GM18868 (cell line): ENCODE measurements at regions not wholly inside any gene's neighbourhood (a gene's known extent, or its start where the extent isn't known, plus 50 kb on each side); places are given as distances from the start of the nearest gene placed in this dataset.
"Not testable (repeated sequence)": the region's sequence is repeated elsewhere in the genome, so short reads cannot be mapped to it uniquely, and the experiment has no call there.

Source experiments
- ATAC-seq: cut with Tn5 transposase; IDR thresholded peaks from one replicate; pipeline ENCODE4 v1.9.1; 2021; ENCODE audit warnings: mild to moderate bottlenecking, moderate library complexity; ENCODE audit not compliant: unreplicated experiment

DNA sequence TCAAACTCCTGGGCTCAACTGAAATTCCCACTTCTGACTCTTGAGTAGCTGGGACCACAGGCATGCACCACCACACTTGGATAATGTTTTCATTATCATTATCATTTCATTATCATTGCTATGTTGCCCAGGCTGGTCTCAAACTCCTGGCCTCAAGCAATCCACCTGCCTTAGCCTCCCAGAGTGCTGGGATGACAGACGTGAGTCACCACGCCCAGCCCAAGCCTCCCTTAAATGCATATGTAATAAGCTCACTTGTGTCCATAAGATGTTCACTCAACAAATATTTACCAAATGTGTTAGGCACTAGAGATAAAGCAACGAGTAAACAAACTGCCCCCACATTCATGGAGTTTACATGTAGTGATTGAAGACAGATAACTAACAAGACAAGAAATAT, 295.7 kb downstream of the GOLGA6L6 start:
- ATAC-seq, result not testable (repeated sequence)

DNA sequence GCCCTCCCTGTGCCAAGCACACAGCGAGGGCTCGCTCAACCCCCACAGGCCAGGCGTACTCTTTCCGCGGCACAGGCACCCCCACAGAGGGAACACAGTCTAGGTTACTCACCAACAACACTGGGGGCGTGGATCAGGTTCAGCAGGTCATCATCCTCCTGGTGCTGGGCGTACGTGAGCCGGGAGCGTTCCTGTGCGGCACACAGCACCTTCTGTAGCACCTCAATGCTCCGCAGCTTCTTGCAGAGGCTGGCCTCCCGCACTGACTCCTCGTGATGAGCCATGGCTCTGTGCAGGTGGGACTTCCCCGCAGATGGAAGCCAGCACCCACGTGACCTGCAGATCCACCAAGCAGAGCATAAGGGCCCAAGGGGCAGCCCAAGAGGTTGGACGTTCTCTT, 296.8 kb downstream of the GOLGA6L6 start:
- not testable (repeated sequence) for ATAC-seq

DNA sequence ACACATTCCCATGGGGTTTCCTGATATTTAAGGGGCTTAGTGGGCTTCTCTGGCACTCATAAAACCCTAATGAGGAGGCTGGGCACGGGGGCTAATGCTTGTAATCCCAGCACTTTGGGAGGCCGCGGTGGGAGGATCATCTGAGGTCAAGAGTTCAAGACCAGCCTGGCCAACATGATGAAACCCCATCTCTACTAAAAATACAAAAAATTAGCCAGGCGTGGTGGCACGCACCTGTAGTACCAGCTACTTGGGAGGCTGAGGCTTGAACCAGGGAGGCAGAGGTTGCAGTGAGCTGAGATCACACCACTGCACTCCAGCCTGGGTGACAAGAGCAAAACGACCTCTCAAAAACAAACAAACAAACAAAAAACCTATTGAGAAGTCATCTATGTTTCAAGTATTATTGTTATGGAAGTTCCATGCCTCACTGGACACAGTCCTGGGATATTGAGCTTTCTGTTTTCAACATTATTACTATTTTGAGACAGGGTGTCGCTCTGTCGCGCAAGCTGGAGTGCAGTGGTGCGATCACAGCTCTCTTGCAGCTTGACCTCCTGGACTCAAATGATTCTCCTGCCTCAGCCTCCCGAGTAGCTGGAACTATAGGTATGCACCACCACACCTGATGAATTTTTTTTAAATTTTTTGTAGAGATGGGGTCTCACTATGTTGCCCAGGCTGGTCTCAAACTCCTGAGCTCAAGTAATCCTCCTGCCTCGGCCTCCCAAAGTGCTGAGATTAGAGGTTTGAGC, 297.9 kb downstream of the GOLGA6L6 start:
- ATAC-seq, result not testable (repeated sequence)

DNA sequence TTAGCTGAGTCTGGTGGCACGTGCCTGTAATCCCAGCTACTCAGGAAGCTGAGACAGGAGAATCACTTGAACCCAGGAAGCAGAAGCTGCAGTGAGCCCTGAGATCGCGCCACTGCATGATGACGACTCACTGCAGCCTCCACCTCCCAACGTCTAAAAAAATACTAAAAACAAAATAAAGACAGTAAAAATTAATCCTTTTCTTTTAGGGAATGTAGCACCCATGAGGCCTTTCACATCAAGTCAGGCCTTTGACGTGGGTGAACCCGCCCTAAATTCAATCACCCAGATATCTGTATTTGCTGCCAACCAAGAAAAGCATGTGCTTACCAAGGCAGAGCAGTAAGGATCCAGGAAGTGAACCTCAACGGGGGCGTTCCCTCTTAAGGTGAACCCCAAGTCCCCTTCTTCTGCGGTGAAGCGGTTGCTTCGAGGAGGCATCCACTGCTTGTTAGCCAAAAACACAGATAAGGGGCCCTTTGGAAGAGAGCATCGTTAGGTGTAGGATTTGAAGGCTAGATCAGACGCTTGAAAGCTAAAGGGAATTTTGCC, 301.2 kb downstream of the GOLGA6L6 start:
- not testable (repeated sequence) for ATAC-seq

DNA sequence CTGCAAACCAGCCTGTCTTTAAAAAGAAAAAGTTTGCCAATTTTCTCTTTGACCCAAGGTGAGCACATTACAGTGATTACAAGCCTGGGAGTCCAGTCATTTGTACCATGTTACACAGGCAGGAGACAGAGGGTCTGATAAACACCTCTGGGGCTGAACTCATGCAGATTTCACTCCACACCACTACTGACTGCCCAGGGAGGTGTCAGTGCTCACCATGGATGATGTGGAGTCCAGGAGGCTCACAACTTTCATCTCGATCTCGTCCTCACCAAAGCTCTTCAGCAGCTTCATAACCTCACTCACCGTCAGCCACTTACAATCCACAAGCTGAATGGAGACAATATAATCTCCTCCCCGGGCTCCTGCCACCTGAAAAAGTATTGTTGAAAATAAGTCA, 302.4 kb downstream of the GOLGA6L6 start:
- ATAC-seq, result not testable (repeated sequence)

DNA sequence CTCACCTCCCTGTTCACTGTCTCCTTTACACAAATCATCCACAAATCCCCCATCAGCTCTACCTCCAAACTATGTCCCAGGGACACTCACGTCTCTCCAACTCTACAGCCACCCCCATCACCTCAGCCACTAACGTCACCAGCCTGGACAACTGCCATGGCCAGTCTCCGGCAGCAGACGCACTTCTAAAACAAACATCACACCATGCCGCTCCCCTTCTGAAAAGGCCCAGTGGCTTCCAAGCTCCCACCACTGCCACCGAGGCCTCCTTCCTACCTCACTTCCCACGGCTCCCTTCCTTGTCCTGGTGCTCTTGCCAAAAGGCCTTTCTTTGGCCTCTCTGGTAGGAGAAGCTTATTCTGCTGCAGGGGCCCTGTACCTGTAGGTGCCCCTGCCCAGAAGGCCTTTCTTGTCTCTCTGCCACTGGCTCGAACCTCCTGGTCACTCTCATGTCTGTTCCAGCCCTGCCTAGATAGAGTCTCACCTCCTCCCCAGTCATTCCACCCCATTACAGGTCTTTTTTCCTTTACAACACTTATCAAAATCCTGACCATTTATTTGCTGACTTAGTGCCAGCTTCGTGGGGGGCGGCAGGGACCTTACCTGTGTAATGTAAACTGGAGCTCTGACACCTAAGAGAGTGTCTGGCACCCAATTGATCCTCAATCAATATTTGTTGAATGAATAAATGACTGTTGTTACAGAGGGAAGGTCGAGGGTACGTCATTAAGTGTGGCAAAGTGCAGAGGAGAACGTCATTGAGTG, 304.2 kb downstream of the GOLGA6L6 start:
- not testable (repeated sequence) for ATAC-seq

DNA sequence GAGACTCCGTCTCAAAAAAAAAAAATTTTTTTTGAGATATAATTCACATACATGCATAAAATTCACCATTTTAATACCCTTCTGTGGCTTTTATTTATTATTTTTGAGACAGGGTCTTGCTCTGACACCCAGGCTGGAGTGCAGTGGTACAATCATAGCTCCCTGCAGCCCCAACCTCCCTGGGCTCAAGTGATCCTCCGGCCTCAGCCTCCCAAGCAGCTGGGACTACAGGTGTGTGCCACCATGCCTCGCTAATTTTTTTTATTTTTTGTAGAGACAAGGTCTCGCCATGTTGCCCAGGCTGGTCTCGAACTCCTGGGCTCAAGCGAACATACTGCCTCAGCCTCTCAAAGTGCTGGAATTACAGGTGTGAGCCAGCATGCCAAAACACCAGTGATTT, 305.9 kb downstream of the GOLGA6L6 start:
- not testable (repeated sequence) for ATAC-seq

DNA sequence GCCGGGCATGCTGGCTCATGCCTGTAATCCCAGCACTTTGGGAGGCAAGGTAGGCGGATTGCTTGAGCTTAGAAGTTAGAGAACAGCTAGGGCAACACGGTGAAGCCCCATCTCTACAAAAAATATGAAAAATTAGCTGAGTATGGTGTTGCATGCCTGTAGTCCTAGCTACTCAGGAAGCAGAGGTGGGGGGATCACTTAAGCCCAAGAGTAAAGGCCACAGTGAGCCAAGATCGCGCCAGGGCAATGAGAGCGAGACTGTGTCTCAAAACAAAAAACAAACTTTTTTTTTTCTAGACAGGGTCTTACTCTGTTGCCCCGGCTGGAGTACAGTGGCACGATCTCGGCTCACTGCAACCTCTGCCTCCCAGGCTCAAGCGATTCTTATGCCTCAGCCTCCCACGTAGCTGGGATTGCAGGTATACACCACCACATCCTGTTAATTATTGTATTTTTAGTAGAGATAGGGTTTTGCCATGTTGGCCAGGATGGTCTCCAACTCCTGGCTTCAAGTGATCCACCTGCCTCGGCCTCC, 307.5 kb downstream of the GOLGA6L6 start:
- ATAC-seq, result not testable (repeated sequence)

DNA sequence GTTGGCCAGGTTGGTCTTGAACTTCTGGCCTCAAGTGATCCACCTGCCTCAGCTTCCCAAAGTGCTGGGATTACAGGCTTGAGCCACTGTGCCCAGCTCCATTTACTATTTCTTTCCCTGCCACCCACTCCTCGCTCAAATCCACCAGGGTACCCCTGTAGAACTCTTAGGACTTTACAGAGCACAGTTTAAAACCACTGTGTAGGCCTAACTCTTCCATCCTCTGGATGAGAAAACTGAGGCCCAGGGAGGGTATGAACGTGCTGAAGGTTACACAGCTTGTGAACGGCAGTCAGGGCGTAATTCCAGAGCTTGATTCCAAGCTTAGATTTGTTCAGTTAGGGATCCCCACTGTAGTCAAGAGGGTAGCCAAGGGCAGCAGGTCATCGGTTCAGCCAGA, 309.1 kb downstream of the GOLGA6L6 start:
- not testable (repeated sequence) for ATAC-seq

DNA sequence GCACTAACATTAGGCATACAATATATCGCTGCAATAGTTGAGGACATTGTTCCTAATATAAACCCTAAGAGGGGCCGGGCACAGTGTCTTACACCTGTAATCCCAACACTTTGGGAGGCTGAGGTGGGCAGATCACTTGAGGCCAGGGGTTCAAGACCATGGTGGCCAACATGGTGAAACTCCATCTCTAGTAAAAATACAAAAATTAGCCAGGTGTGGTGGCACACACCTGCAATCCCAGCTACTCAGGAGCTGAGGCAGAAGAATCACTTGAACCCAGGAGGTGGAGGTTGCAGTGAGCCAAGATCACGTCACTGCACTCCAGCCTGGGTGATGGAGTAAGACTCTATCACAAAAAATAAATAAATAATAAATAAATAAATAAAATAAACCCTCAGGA, 310.9 kb downstream of the GOLGA6L6 start:
- ATAC-seq, result not testable (repeated sequence)

DNA sequence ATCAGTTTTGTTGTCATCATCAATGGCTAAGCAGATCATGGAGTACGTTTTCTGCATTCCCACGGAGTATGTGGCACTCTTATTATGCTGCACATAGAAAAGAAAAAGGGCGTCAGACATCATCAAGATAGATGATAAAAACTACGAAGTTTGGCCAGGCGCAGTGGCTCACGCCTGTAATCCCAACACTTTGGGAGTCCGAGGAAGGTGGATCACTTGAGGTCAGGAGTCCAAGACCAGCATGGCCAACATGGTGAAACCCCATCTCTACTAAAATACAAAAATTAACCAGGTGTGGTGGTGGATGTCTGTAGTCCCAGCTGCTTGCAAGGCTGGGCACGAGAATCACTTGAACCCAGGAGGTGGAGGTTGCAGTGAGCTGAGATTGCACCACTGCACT, 312.8 kb downstream of the GOLGA6L6 start:
- not testable (repeated sequence) for ATAC-seq

DNA sequence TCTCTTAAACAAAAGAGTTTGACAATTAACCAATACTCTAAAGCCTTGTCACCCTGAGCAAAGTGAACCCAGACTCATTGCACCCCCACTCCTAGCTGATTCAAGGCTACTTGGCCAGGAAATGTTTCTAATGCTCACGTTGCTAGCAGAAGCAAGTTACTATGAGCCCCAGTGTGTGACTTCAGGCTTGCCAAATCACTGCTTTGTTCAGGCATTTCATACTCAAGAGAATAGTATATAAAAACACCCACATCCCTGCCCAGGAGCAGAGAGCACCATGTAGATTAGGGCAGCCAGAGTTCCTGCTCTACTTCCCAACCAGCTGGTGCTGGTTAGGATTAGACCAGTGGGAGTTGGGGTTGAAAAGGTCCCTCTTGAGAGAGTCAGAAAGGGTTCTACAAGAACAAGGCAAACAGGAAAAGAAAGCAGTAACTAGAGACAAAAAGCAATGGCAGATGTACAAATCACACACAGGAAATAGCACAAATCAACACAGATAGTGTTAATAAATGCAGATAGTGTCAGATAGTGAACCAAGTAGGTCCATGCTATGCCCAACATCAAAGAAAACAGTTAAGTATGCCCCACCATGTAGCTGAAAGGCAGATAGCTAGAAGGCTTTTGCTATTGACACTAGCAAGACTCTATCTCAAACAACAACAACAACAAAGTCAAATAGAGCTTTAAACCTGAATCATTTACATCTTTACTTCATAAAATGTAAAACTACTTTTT, 314.3 kb downstream of the GOLGA6L6 start:
- not testable (repeated sequence) for ATAC-seq

DNA sequence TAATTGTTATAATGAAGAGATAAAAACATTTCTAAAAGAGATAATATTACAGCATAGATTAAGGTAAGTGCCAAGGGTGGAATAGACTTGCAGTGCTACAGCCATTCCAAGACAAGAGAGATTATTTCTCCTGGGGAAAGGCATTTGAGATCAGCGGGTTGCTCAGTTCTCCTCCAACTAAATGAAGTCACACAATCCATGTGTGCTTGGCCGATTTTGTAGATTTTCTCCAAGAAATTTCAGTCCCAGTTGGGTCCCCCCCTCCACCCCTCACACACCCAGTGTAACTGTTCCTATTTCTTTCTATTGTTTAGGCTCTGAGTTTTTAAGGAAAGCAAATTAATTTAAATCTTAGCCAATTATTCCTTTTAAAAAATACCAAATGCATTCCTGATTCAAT, 315.1 kb downstream of the GOLGA6L6 start:
- ATAC-seq, result not testable (repeated sequence)

DNA sequence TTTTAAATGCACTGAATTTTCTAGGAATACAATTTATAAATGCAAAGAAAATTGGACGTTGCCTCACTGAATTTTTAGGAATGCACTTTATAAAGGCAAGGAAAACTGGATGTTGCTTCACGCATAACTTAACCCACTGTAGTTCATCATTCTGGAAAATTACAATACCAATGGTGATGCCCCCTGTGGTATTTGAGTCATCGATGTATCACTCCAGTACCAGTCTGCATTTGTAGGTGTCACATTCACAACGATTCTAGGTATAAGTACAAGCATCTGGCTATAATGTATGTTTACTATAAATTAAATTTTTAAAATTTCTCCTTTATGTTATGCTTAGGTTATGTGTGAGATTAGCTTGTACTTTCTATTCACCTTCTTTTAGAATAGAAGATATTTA, 320.5 kb downstream of the GOLGA6L6 start:
- not testable (repeated sequence) for ATAC-seq

DNA sequence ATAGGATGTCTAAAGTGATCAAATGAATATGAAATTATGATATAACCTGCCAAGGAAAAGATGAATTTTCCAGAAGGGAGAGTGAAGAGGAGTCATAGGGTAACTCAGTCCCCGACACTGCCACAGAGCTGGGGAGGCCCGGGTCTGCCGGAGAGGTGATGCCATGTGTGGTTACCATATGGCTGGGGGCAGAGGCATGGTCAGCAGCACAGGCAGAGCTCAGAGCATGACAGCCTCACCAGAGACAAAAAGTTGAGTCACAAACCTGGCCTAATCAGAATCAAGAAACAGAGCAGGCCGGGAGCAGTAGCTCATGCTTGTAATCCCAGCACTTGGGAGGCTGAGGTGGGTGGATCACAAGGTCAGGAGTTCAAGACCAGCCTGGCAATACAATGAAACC, 322.4 kb downstream of the GOLGA6L6 start:
- not testable (repeated sequence) for ATAC-seq

DNA sequence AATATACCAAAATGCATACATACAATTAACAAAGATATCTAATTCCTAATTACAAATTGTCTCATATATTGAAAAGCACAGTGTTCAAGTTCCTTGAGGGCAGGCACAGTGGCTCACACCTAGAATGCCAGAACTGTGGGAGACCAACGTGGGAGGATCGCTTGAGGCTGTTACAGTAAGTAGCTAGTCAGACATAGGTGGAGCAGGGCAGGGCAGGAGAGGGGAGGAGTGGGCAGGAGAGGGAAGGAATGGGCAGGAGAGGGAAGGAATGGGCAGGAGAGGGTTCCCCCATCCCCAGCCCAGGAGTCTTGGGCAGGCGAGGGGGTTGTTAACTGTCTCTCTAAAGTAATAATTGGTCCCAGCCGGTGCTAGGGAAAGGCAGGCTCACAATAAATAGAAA, 325.9 kb downstream of the GOLGA6L6 start:
- ATAC-seq, result not testable (repeated sequence)

DNA sequence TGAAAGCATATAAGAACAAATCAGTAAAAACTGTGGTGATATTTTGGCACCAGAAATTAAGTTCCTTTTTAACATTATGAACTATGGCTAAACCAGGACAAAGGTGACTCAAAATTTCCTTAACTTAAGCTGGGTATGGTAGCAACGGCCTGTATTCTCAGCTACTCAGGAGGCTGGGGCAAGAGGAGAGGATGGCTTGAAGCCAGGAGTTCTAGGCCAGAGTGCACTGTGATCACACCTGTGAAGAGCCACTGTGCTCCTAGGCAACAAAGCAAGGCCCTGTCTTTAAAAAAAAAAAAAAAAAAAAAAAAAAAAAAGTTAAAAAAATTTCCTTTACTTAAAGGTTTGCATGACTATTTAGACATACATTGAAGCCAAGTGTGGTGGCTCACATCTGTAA, 327.5 kb downstream of the GOLGA6L6 start:
- ATAC-seq, result not testable (repeated sequence)

DNA sequence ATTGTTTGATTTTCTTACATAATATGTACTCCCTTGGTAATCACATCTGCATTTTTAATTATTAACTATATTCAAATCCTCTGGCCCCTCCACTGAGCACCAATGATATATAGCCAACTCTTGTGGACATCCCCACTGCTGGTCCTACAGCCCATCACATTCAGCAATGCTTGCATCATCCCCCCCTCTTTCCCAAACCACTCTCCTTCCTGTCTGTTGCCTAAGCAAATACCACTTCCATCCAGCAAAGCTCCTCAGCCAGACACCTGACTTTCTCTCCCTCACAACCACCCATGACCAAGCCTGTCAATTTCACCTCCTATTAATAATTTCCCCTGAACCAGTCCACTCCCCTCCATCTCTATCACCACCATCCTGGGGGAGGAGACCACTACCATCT, 330.1 kb downstream of the GOLGA6L6 start:
- ATAC-seq, result not testable (repeated sequence)

DNA sequence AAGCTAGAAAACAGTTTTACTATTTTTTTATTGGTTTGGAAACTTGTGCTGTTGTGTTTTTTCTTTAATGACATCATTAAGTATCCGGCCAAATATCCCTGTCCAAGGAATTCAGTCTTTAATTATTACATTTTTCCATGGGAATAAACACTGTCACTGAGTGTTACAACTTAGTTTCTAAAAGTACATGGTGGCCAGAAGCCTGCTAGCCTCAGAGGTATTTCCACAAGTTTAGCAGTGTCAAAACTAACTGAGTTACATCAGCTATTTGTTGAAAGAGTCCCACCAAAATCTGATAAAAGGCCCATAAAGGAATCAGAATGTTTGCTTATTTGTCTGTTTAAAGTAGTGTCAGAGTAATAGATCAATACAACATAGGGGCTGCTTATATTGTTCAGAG, 331.6 kb downstream of the GOLGA6L6 start:
- not testable (repeated sequence) for ATAC-seq

DNA sequence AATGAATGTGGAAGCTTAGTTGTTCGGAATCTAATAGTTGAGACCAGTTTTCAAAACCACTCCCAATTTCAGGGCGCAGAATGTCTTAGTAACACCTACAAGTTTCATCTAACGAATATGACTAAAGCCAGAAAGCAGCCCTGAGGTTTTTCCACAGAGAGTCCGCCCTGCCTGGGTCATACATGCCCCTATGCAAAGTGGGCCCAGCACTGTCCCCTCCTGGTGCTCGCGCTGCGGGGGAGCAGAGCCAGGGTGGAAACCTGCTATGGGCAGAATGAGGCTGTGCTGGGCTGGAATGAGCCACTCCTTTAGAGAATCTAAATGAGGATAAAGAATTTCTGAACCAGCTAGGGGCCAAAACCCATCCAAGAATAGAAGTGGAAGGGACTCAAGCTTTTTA, 334.0 kb downstream of the GOLGA6L6 start:
- ATAC-seq, result not testable (repeated sequence)

DNA sequence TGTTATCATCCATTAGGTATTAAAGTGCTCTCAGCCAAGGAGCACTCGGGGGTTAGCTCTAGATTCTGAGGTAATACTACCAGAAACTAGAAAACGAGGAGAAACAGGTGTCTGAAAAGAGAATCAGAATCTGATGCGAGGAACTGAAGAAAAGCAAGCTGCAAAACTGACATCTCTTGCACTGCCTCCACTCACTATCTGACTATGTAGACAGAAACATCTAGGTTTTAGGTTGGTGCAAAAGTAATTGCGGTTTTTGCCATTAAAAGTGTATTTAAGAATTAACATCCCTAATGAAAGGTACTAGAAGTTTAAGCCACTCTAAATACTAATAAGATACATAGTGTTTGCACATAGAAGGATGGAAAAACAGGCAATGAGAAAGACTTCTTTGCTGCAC, 334.4 kb downstream of the GOLGA6L6 start:
- not testable (repeated sequence) for ATAC-seq
